HS-5 (cell line): ENCODE measurements at regions not wholly inside any gene's neighbourhood (a gene's known extent, or its start where the extent isn't known, plus 50 kb on each side); places are given as distances from the start of the nearest gene placed in this dataset.

ENCODE experiments used
- DNase-seq: peaks from one replicate; pipeline ENCODE4 v3.0.0-alpha.2; 2012; ENCODE audit warnings: low read depth

- DNase-seq = no peak
Observed at GRCh38 chr9:28834156-28834555, 1260.9 kb upstream of the C9orf72 start.

DNA sequence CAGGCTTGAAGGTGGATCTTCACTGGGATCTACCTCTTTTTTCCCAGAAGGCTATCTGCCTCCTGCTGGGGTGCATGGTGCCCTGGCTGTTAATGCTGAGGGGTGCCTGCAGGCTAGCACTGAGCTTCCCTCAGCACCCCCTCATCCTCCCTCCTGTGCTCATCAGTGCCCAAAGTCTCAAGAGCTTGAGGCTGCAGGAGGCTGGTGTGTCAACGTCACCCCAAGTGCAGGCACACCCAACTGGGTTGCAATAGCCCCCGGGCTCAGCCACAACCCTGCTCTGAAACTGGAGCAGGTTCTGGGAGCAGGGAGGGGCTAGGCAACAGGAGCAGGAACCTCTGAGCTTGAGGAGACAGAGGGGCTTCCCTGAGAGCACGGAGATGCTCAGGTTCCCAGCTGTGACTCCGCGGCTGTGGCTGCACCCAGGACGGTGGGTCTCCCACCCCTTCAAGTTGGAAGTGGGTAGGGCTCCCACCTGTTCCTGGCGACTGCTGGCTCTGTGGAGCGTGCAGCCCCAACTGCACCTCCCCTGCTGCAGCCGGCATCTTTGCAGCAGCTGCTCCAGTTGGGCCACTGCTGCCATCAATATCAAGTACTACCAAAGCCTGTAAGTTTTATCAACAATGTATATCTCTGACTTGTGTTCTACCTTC, 1266.6 kb upstream of the C9orf72 start:
- DNase-seq = no peak

DNA sequence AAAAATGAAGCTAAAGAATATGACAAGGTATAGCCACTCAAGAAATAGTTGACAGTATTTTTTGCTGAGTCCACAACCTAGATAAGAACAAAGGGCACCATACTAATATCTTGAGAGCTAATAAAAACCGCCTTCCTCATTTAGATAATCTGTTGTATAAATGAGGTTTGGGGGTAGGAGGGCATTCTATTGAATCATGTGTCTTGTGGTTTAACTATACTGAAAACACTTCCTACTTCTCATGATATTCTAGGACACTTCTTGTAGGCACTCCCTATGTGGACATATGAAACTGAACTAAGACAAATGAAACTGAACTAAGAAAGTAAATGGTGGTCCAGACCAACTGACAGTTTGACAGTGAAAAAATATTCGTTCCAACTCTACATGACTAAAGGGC, 1268.5 kb upstream of the C9orf72 start:
- DNase-seq = no peak

- DNase-seq = no peak
Observed at GRCh38 chr9:28847331-28847730, 1274.0 kb upstream of the C9orf72 start.

DNA sequence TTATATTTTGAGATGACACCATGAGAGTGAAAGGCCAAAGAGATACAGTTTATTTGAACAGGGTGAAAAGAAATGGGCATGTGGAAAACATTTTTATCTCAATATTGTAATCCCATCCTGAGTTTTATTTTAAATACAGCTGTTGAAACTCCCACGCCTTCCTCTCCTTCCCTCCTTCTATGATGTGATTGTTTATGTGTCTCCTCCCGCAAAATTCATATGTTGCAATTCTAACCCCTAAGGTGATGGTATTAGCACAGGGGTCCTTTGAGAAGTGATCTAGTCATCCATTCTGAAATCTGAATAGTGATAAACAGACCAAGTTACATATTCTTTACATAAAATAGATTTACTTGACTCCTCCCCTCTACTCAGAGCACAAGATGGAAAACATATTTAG, 1275.4 kb upstream of the C9orf72 start:
- no peak for DNase-seq

DNA sequence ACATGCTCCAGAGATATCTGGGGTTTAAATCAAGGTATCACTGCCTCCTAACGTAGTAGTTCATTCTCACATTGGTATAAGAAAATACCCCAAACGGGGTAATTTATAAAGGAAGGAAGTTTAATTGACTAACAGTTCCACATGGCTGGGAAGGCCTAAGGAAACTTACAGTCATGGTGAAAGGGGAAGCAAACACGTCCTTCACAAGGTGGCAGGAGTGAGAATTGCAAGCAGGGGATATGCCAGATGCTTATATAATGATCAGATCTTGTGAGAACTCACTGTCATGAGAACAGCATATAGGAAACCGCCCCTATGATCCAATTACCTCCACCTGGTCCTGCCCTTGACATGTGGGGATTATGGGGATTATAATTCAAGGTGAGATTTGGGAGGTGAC, 1280.2 kb upstream of the C9orf72 start:
- DNase-seq = no peak

DNA sequence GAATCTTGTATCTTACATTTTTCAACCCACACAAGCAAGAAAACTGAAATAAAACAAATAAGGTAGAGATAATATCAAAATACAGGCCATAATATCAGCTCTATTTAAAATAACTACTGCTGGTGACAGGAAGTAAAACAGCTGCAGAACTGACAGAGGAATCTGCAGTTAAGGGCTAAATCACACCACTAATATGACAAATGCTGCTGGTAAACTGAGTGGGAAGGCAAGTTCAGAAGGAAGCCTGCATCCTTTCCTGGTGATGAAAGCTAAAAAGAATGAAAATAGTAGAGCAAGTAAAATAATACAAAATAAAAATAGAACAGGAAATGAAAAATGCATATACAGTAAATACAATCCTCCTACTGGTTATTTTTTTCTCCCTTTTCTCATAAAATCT, 1293.7 kb upstream of the C9orf72 start:
- no peak for DNase-seq

GRCh38 chr9:28868228-28868990, 1295.1 kb upstream of the C9orf72 start:
- DNase-seq = no peak

DNA sequence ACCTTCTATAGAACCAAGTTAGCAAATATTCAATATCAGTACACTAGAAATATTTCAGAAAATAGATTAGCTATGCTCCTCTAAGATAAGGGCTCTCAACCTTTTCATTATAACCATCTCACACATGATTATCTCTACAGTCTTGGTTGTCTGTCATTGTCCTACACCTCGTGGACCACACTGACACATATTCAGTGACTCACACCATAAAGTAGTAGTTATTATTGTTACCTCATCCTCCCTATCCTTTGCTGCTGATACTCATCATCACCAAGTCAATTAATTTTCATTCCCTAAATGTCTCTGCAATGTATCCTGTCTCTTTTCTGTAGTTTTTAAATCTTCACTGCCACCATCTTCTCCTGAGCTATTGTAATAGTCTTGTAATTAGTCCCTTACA, 1309.2 kb upstream of the C9orf72 start:
- no peak for DNase-seq

DNA sequence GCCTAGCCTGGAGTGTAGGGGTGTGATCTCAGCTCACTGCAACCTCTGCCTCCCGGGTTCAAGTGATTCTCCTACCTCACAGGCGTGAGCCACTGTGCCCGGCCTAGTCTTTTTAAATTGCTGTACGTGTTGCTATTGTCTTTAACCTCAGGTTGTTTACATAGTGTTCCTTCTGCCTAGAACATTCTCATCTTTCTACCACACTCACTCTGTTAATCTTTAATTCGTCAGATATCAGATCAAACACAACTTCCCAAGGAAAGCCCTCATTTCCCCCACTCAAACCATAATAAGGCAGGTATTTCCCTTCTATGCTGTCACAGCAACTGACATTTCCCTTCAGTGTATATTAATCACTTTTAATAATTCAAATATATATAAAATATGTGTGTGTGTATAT, 1310.0 kb upstream of the C9orf72 start:
- no peak for DNase-seq

DNA sequence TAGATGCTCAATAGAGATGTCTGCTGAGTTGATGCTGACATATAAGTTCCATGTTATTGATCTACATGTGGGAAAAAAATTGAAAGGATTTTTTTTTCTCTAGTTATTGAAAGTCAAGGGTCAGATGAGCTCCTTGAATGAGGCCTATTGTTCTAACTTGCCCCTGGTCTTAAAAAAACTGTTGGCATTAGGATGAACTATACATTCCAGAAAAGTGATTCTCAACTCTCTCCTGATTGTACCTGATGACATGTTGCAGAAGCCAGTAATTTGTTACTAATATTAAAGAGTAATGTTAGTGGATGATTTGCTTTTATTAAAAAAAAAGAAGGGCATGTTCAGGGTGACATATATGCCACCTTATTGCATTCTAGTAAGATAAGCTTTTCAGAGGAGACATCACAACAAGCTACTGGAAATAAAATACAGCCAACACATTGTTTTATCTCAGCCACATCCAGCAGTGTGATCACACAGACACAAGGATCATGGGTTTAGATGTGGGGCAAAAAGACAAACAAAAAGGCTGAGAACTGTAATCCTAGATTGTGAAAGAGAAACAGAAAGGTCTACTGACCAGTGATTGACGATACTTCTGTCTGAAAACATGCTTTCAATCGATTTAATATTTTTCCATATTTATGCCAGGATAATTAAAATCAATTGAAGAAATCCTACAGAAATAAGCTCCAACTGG, 1314.1 kb upstream of the C9orf72 start:
- DNase-seq = no peak

DNA sequence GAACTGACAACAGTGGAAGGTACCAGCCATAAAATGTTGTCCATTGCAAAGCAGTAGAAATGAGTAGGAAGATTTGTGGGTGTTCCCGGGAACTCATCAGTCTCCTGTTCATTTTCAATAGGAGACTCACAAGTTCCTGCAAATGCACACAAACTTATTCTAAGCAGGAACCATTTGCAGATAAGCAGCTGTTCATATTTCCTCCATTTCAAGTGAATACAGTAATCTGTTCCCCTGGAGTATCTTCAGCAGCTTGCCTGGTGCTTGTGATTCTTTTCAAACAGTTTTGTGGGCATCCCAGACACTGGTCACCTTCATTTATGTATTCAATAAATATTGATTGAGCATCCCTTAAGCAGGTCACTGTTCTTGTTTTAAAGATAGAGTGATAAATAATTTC, 1315.5 kb upstream of the C9orf72 start:
- no peak for DNase-seq

GRCh38 chr9:28892538-28892937, 1319.3 kb upstream of the C9orf72 start:
- DNase-seq = no peak

DNA sequence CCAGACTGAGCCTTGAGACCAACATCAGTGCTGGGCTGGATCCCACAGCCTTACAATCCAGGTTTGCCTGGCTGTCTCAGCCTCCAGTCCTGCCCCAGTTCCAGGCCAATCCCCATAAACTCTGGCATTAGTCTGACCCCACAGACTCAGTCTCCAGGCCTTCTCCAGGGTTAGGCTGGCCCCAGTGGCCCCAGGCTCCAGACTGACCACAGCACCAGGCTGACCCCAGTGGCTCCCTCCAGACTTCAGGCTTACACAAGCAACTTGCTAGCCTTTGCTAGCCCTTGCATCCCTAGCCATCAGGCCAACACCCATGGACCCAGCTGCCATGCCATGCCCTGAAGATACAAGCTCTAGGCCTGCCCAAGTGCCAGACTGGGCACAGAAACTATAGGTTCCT, 1326.0 kb upstream of the C9orf72 start:
- no peak for DNase-seq

DNA sequence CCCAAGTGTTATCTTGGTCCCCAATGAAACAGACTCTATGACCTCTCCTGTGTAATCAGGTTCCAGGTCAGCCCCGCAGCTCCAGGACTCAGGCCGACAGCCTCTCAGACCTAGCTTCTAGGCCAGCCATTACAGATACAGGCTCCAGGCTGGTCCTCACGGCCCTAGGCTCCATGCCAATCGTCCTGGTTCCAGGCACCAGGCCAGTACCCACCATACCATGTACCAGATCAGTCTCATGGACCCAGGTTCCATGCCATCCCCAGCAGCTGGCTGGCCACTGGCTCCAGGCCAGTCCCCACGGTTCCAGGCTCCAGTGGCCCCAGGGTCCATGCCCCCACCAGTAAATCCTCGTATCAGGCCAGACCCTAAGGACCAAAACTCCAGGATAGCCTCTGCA, 1326.6 kb upstream of the C9orf72 start:
- no peak for DNase-seq

DNA sequence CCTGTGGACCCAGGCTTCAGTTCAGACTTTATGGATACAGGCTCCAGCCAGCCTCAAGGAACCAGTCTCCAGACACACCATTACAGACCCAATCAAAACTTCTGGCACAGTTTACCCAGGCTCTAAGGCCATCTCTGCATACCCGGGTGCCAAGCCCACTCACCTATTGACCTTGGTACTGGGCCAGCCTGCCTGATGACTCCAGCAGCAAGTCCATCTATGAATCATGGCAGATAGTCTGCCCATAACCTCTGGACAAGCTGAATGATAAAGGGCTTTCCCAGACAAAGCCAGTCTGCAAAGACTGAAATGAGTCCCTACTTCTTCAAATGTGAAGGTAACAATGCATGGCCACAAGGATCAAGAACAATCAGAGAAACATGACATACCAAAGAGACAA, 1327.1 kb upstream of the C9orf72 start:
- DNase-seq = no peak

DNA sequence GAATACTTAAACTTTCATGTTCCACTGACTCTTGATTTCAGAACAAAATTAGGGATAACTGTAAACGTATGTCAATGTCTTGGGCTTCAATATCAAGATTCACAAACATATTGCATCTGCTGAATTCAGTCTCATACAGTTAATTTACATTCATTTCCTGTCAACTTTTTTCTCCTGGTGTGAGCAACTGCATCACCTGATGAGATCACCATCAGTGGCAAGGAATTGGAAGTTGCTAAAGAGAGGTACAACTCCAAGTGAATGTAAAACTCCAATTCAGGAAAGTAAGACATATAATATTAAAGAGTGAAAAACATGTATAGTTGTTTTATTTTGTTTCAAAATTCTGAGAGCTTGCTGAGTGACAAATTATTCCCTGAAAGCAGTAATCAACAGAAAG, 1336.2 kb upstream of the C9orf72 start:
- no peak for DNase-seq

GRCh38 chr9:28912621-28913020, 1339.3 kb upstream of the C9orf72 start:
- no peak for DNase-seq

- DNase-seq = no peak
Observed at GRCh38 chr9:28915202-28915930, 1342.1 kb upstream of the C9orf72 start.

DNA sequence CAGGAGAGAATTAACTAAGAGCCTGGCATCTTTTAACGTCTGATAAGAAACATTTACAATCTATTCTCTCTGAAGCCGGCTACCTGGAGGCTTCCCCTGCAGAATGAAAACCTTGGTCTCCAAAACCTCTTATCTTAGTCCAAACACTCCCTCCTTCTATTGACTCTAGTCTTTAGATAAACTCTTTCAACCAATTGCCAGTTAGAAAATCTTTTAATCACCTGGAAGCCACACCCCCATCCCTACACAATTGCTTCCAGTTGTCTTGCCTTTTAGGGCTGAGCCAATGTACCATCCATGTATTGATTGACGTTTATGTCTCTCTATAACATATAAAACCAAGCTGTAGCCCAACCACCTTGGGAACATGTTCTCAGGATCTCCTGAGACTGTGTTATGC, 1343.1 kb upstream of the C9orf72 start:
- DNase-seq = no peak

DNA sequence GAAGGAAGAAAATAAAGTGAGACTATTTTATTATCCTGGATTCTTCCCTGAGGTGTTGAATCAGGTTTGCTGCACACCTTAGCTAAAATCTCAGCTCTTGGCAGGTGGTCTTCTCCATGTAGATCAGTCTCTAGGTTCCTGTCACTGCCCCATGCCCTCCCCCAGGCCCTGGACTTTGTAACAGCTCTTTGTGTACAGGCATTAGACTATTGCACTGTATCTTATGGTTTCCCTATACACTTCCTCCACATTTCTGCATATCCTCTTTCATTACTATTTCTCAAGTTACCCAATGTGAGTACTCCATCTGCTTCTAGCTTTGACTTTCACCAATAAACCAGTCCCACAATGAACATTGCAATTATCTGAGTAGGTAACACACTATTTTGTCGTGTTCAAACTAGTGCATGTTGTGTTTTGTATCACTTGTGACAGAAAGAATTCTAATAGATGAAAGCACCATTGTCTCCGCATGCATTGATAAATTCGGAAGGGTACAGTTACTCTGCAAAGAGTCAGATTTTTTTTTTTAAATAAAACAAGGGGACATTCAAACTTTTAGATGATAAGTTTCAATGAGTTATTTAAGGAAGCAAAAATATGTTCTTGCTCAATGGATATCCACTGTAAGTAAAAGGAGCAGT, 1348.7 kb upstream of the C9orf72 start:
- DNase-seq = no peak

- DNase-seq = no peak
Observed at GRCh38 chr9:28922891-28923290, 1349.6 kb upstream of the C9orf72 start.
